Posterior cingulate gyrus (tissue), 11 donors: ENCODE measurements at regions not wholly inside any gene's neighbourhood (a gene's known extent, or its start where the extent isn't known, plus 50 kb on each side); places are given as distances from the start of the nearest gene placed in this dataset.
A peak's percentile ranks its signal among the peaks of the same experiment; 100 is the strongest.
"Not testable (repeated sequence)": the region's sequence is repeated elsewhere in the genome, so short reads cannot be mapped to it uniquely, and the experiment has no call there.

ENCODE experiments used
- DNase-seq, 10 donors: peaks; one replicate each; pipeline versions ENCODE4 v3.0.0 to v3.0.0-alpha.2; 2020 to 2021; ENCODE audit warnings: mixed read lengths in 3 of 10
- intact Hi-C: fragments of 100-400 bp; cut with DNase I; formaldehyde crosslinking; loops from one replicate; pipeline ENCODE4 v1.15.1; 2023

DNA sequence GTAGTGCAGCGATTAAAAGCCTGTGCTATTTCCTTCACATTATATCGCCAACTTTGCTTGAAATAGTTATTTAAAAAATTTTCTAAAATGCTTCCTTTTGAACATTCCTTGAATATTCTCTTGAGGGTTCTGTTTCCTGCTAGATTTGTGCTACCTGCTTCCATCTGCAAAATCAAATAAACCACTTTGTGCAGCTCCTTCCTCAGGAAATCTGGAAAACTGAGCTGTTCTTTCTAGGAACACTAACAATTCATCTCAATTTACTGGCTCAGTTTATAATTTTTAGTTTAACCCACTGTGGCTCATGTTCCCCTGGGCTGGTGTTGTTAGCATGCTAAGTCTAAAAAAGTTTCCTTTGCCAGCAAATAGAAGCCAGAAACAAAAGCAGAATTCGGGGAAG, 88.1 kb upstream of the LCORL start:
- intact Hi-C loops = no loop called here
- DNase-seq = no peak

DNA sequence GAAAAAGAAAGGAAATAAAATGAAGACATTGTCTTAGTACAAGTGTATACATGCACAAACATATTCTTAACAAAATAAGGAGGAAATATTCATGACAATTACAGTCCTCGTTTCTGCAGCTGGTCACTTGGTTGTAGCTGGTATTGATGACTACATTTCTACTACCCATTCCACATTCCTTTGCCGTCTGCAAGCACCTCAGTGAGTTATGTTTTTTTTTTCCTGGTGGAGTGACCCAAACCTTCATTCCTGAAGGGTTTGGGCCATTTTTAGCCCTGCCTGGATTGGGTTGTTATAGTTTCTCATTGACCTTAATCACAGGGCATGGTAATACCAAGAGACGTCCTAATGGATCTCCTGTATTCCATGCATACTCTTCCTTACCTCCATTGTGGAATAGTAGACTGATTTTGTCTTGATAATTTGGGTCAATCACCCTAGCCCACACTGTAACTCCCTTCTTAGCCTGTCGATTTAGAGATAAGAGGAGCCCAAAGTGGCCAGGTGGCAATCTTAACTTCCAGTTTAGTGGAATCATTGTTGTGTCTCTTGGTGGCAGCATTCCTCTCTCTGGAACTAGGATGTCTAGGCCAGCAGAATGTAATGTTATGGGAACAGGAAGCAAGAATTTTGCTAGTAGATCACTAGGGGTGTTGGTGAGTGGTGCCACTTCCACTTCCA, 86.4 kb upstream of the LCORL start:
- intact Hi-C loops, DNase-seq: not testable (repeated sequence)

- intact Hi-C loops = no loop called here
- DNase-seq = no peak
Observed at GRCh38 chr4:18106620-18107019, 85.1 kb upstream of the LCORL start.

DNA sequence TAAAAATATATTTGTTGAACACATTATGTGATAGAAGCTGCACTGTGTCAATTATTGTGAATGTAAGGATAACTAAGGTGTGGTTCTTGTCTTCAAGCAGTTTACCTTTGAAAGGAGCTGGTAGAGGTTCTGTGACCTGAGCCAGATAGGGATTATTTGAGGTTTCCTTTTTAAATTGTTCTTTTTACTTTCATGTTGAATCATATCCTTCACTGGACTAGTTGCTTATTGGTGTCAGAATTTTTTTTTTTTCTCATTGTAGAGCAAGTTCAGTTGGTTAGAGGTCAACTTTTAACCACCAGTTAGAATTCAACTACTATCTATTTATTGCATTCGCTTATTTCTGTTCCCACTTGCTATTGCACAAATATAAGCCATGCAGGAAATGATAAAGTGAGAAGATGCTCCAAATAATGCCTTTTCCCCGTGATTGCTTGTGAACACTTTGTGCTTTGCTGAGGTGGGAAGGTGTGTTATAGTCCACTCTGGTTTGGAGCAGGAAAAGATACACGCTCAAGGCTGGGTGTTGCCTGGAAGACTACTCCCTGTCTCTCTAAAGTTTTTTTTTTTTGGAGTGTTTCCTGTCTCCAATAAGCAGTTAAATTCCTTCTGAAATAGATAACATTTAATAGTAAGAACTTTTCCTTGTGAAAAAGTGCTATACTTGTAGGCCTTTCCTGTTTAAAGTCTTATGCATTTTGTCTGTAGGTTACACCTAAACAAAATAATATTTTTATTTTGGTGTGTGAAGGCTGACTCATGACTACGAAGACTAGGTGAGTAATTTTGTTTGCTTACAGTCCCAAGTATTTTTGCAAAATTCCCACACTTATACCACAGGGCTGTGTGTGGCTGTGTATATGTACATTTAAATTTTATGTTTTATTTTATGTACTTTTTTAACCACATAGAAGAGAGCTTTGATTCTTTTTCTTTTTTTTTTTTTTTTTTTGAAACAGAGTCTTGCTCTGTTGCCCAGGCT, 83.8 kb upstream of the LCORL start:
- intact Hi-C loops = no loop called here
- DNase-seq = no peak

- no peak for DNase-seq
- intact Hi-C loops = no loop called here
Observed at GRCh38 chr4:18103876-18104605, 82.5 kb upstream of the LCORL start.

DNA sequence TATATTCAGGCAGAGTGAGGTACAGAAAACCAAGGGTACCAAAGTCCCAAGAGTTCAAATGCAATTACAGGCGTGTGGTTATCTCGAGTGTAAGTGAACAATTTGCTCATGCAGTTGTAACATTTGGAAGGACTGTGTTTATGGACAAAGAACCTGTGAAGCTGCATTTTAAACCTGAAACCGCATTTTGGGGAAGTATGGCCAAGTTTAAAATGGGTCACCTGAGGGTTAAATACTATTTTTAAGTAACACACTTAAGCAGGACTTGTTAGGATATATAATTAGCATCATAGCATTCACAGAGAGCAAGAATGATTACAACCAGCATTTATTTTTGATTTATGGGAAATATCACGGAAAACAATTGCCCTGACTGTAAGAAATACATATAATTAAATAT, 79.1 kb upstream of the LCORL start:
- intact Hi-C loops = no loop called here
- no peak for DNase-seq

- intact Hi-C loops = not testable (repeated sequence)
- DNase-seq = peak in 2 of 10 donors; percentile 45 to 79
Observed at GRCh38 chr4:18090447-18090846, 68.9 kb upstream of the LCORL start.

- no peak for DNase-seq
- intact Hi-C loops = no loop called here
Observed at GRCh38 chr4:18082236-18082635, 60.7 kb upstream of the LCORL start.

DNA sequence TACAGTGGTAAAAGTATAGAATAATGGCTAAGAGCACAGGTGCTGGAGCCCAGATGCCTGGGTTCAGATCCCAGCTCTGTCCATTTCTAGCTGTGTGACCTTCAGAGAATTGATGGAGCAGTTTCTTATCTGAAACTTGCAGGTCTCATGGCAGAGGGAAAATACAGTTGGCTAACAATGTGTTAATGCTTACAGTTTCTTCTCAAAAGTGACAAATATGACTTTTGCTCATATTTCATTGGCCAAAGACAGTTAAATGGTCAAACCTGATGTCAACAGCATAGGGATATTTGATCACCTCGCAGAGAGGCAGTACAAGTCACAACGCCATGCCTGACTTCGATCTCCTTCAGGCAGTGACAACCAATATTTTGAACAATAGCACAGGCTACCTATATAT, 60.2 kb upstream of the LCORL start:
- no peak for DNase-seq
- intact Hi-C loops = no loop called here

- intact Hi-C loops = no loop called here
- no peak for DNase-seq
Observed at GRCh38 chr4:18077808-18078207, 56.3 kb upstream of the LCORL start.

DNA sequence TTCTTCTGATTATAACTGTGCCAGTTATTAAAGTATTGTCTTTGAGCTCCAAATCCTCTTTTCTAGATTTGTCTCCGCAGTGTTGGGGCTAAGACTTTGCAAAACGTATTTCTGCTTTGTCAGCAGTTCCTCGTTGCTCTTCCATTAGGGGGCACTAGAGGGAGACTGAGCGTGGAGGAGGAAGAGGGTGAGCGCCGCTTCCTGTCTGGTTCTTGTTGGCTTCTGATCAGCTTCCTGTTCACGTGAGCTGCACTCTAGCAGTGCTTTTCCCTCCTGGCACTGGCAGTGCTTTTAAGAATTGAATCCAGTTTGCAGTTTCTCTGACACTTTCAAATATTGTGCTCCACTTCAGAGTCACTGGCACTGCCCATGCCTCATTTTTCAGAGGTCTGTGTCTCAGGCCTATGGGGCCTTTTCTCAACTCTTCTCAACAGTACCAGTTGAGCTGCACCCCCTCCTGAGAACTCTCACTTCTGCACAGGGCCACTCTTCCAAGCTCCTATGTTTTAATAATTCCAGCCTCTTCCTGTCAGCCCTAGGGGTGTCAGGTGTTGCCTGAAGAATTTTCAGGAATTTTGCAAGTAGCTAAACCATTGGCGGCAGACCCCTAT, 54.4 kb upstream of the LCORL start:
- intact Hi-C loops = no loop called here
- no peak for DNase-seq

GRCh38 chr4:18071894-18072293, 50.3 kb upstream of the LCORL start:
- no peak for DNase-seq
- intact Hi-C loops = no loop called here
